ENCODE measurements at regions not wholly inside any gene's neighbourhood (a gene's known extent, or its start where the extent isn't known, plus 50 kb on each side); places are given as distances from the start of the nearest gene placed in this dataset.

GRCh38 chr20:11777387-11778205, 140.1 kb upstream of the BTBD3 start:
- ATAC-seq, result no peak
- peak; percentile 87 for TF ChIP-seq ISL1 (CRISPR knock-in tag; IDR thresholded peaks at IDR 0.05)
- TF ChIP-seq SNAI2 (CRISPR knock-in tag; IDR thresholded peaks at IDR 0.05), result no peak
- TF ChIP-seq CREB5 (CRISPR knock-in tag; IDR thresholded peaks at IDR 0.05; ENCODE audit: low read depth), result 0 out of 2 replicates have a peak, but pooled peaks have one; percentile 49
- TF ChIP-seq ZC3H10 (CRISPR knock-in tag; IDR thresholded peaks at IDR 0.05), result no peak
- TF ChIP-seq ZNF565 (CRISPR knock-in tag; conservative IDR thresholded peaks at IDR 0.05; ENCODE audit: low read depth), result no peak
- no peak for TF ChIP-seq BACH2 (CRISPR knock-in tag; IDR thresholded peaks at IDR 0.05; ENCODE audit: borderline replicate concordance)
- 0 out of 2 replicates have a peak, but pooled peaks have one; percentile 9 for TF ChIP-seq TSHZ2 (CRISPR knock-in tag; IDR thresholded peaks at IDR 0.05)
- TF ChIP-seq PATZ1 (CRISPR knock-in tag; IDR thresholded peaks at IDR 0.05; ENCODE audit: borderline replicate concordance), result no peak

- TF ChIP-seq CSRNP3 (CRISPR knock-in tag; IDR thresholded peaks at IDR 0.05), result no peak
- no peak for TF ChIP-seq BACH2 (CRISPR knock-in tag; IDR thresholded peaks at IDR 0.05; ENCODE audit: borderline replicate concordance)
- TF ChIP-seq TOX (CRISPR knock-in tag; IDR thresholded peaks at IDR 0.05; ENCODE audit: borderline replicate concordance), result no peak
- TF ChIP-seq CREB5 (CRISPR knock-in tag; IDR thresholded peaks at IDR 0.05; ENCODE audit: low read depth), result no peak
- TF ChIP-seq ISL1 (CRISPR knock-in tag; IDR thresholded peaks at IDR 0.05), result no peak
- no peak for TF ChIP-seq ZNF8 (CRISPR knock-in tag; IDR thresholded peaks at IDR 0.05)
- TF ChIP-seq POU6F1 (CRISPR knock-in tag; IDR thresholded peaks at IDR 0.05; ENCODE audit: borderline replicate concordance, low read depth), result no peak
- no peak for TF ChIP-seq TCF4 (CRISPR knock-in tag; IDR thresholded peaks at IDR 0.05; ENCODE audit: borderline replicate concordance)
- no peak for TF ChIP-seq TSHZ2 (CRISPR knock-in tag; IDR thresholded peaks at IDR 0.05)
- ATAC-seq, result no peak
These were observed 139.5 kb upstream of the BTBD3 start for GRCh38 chr20:11778206-11778570.
